Keratinocyte (primary cell): ENCODE measurements at regions not wholly inside any gene's neighbourhood (a gene's known extent, or its start where the extent isn't known, plus 50 kb on each side); places are given as distances from the start of the nearest gene placed in this dataset.

ENCODE experiments used
- CTCF ChIP-seq, 3 experiments: IDR thresholded peaks in 1 of 3; conservative IDR thresholded peaks in 1 of 3; optimal IDR thresholded peaks in 1 of 3; 2 replicates in 2 of 3; 3 replicates in 1 of 3; pipeline versions ENCODE3 to v1.5.1; 2011; ENCODE audit warnings: low read length in 3 of 3, mild to moderate bottlenecking in 3 of 3, moderate library complexity in 2 of 3, control low read depth in 1 of 3, inconsistent platforms in 1 of 3; ENCODE audit not compliant: insufficient read depth in 2 of 3; ENCODE audit errors: extremely low read depth in 1 of 3
- EZH2 ChIP-seq: IDR thresholded peaks from one replicate; pipeline ENCODE4 v1.6.1; 2012; ENCODE audit warnings: inconsistent platforms, mild to moderate bottlenecking, low read length, moderate library complexity

GRCh38 chr9:129420721-129421120 is 200.2 kb downstream of the C9orf50 start:
- no peak for TF ChIP-seq CTCF (optimal IDR thresholded peaks at IDR 0.05 in 1 of 3, IDR thresholded peaks at IDR 0.05 in 1 of 3, conservative IDR thresholded peaks at IDR 0.05 in 1 of 3; ENCODE audit: extremely low read depth in 1 of 3, insufficient read depth in 2 of 3, low read length in 3 of 3)
- no peak for TF ChIP-seq EZH2
